ENCODE measurements at regions not wholly inside any gene's neighbourhood (a gene's known extent, or its start where the extent isn't known, plus 50 kb on each side); places are given as distances from the start of the nearest gene placed in this dataset.

GRCh38 chr6:153583685-153584084 is 452.6 kb upstream of the RGS17 start:
- POLR2A ChIA-PET = no interaction called here
- CTCF ChIA-PET = no interaction called here
- ATAC-seq (ENCODE audit: low read depth) (no peak), DNase-seq (no peak)
- H3K4me1 Mint-ChIP-seq = no peaks in the 10 kb centered on the region
- no peaks in the 10 kb centered on the region for H3K27me3 Mint-ChIP-seq
- H3K9me3 Mint-ChIP-seq = peaks cover 10% of the 10 kb centered on the region
- no peaks in the 10 kb centered on the region for H3K36me3 Mint-ChIP-seq (ENCODE audit: low read depth)
- intact Hi-C loops (cut with micrococcal nuclease) = no loop called here
- H3K4me3 Mint-ChIP-seq = no peak overlapping the region
- TF ChIP-seq CTCF (IDR thresholded peaks at IDR 0.05) = no peak
- no peak overlapping the region for H3K27ac Mint-ChIP-seq

GRCh38 chr6:153580776-153581175 is 449.7 kb upstream of the RGS17 start:
- TF ChIP-seq CTCF (IDR thresholded peaks at IDR 0.05) = no peak
- peaks cover 11% of the 10 kb centered on the region for H3K9me3 Mint-ChIP-seq
- intact Hi-C loops (cut with micrococcal nuclease) = no loop called here
- ChIA-PET POLR2A (no interaction called here), CTCF (no interaction called here)
- H3K36me3 Mint-ChIP-seq (ENCODE audit: low read depth) = no peaks in the 10 kb centered on the region
- H3K4me3 Mint-ChIP-seq = no peak overlapping the region
- ATAC-seq (ENCODE audit: low read depth) (no peak), DNase-seq (no peak)
- H3K4me1 Mint-ChIP-seq = no peaks in the 10 kb centered on the region
- H3K27ac Mint-ChIP-seq = no peak overlapping the region
- H3K27me3 Mint-ChIP-seq = no peaks in the 10 kb centered on the region

GRCh38 chr6:153575528-153575927 is 444.4 kb upstream of the RGS17 start:
- no peak overlapping the region for H3K4me3 Mint-ChIP-seq
- TF ChIP-seq CTCF (IDR thresholded peaks at IDR 0.05) = no peak
- CTCF ChIA-PET = no interaction called here
- POLR2A ChIA-PET = no interaction called here
- no peak overlapping the region for H3K27ac Mint-ChIP-seq
- H3K36me3 Mint-ChIP-seq (ENCODE audit: low read depth) = no peaks in the 10 kb centered on the region
- DNase-seq = no peak
- H3K27me3 Mint-ChIP-seq = no peaks in the 10 kb centered on the region
- H3K4me1 Mint-ChIP-seq = no peaks in the 10 kb centered on the region
- no peak for ATAC-seq (ENCODE audit: low read depth)
- peaks cover 11% of the 10 kb centered on the region for H3K9me3 Mint-ChIP-seq
- intact Hi-C loops (cut with micrococcal nuclease) = no loop called here

GRCh38 chr6:153574231-153574630 is 443.1 kb upstream of the RGS17 start:
- intact Hi-C loops (cut with micrococcal nuclease) = no loop called here
- Mint-ChIP-seq H3K4me3 (no peak overlapping the region), H3K9me3 (peaks cover 7% of the 10 kb centered on the region), H3K36me3 (ENCODE audit: low read depth) (no peaks in the 10 kb centered on the region), H3K27me3 (no peaks in the 10 kb centered on the region), H3K27ac (no peak overlapping the region), H3K4me1 (no peaks in the 10 kb centered on the region)
- no peak for TF ChIP-seq CTCF (IDR thresholded peaks at IDR 0.05)
- DNase-seq = no peak
- POLR2A ChIA-PET = no interaction called here
- ATAC-seq (ENCODE audit: low read depth) = no peak
- CTCF ChIA-PET = no interaction called here

- peaks cover 5% of the 10 kb centered on the region for H3K9me3 Mint-ChIP-seq
- no peaks in the 10 kb centered on the region for H3K4me1 Mint-ChIP-seq
- H3K27me3 Mint-ChIP-seq = no peaks in the 10 kb centered on the region
- ChIA-PET CTCF (no interaction called here), POLR2A (no interaction called here)
- H3K27ac Mint-ChIP-seq = no peak overlapping the region
- intact Hi-C loops (cut with micrococcal nuclease) = no loop called here
- TF ChIP-seq CTCF (IDR thresholded peaks at IDR 0.05) = no peak
- DNase-seq (no peak), ATAC-seq (ENCODE audit: low read depth) (no peak)
- H3K4me3 Mint-ChIP-seq = no peak overlapping the region
- H3K36me3 Mint-ChIP-seq (ENCODE audit: low read depth) = no peaks in the 10 kb centered on the region
Observed at GRCh38 chr6:153572371-153572770, 441.3 kb upstream of the RGS17 start.
